GM23338 (cell line): ENCODE measurements at regions not wholly inside any gene's neighbourhood (a gene's known extent, or its start where the extent isn't known, plus 50 kb on each side); places are given as distances from the start of the nearest gene placed in this dataset.

Source experiments
- ATAC-seq: fragments of 200-7000 bp; cut with Tn5 transposase; 3 replicates; pipeline ENCODE4 v1.9.1; 2020
- DNase-seq: peaks from one replicate; pipeline ENCODE4 v3.0.0-alpha.2; 2015; ENCODE audit warnings: low spot score
- H2AFZ ChIP-seq: fragments of 200-600 bp; sonication (generic); 2 replicates; pipeline ENCODE4 v1.8.0; 2016; ENCODE audit warnings: antibody characterized with exemption, mild to moderate bottlenecking, moderate library complexity
- H3F3A ChIP-seq: fragments of 200-600 bp; sonication (generic); replicated peaks from 2 replicates; pipeline ENCODE4 v1.8.0; 2017; ENCODE audit warnings: antibody characterized with exemption, mixed run types, low read depth
- H3K27ac ChIP-seq: fragments of 200-600 bp; sonication (generic); 2 replicates; pipeline ENCODE4 v1.6.1; 2016; ENCODE audit warnings: low read depth
- H3K27me3 ChIP-seq: fragments of 200-600 bp; sonication (generic); 2 replicates; pipeline ENCODE4 v1.8.0; 2016; ENCODE audit warnings: mild to moderate bottlenecking, mixed run types, moderate library complexity; ENCODE audit not compliant: insufficient read depth
- H3K36me3 ChIP-seq: fragments of 200-600 bp; sonication (generic); 2 replicates; pipeline ENCODE4 v1.8.0; 2016; ENCODE audit warnings: mild to moderate bottlenecking; ENCODE audit not compliant: insufficient read depth
- H3K4me1 ChIP-seq: fragments of 200-600 bp; sonication (generic); 2 replicates; pipeline ENCODE4 v1.8.0; 2016; ENCODE audit warnings: mild to moderate bottlenecking, moderate library complexity; ENCODE audit not compliant: insufficient read depth
- H3K4me2 ChIP-seq: fragments of 200-600 bp; sonication (generic); 2 replicates; pipeline ENCODE4 v1.7.1; 2017; ENCODE audit warnings: mixed run types
- H3K4me3 ChIP-seq: fragments of 200-600 bp; sonication (generic); 2 replicates; pipeline ENCODE4 v1.6.1; 2016; ENCODE audit warnings: mixed run types
- H3K79me2 ChIP-seq: fragments of 200-600 bp; sonication (generic); replicated peaks from 2 replicates; pipeline ENCODE4 v1.8.0; 2017; ENCODE audit warnings: mild to moderate bottlenecking; ENCODE audit not compliant: insufficient read depth
- H3K9me2 ChIP-seq: fragments of 200-600 bp; sonication (generic); 2 replicates; pipeline ENCODE4 v1.8.0; 2017; ENCODE audit not compliant: insufficient read depth
- H4K20me1 ChIP-seq: fragments of 200-600 bp; sonication (generic); replicated peaks from 2 replicates; pipeline ENCODE4 v1.8.0; 2017; ENCODE audit warnings: mild to moderate bottlenecking; ENCODE audit not compliant: insufficient read depth
- H3K27ac Mint-ChIP-seq: 2 replicates; pipeline ENCODE4 v1.8.0; 2020; ENCODE audit warnings: inconsistent platforms, mild to moderate bottlenecking, moderate library complexity, mixed read lengths
- H3K27me3 Mint-ChIP-seq: 3 replicates; pipeline ENCODE4 v1.8.0; 2022; ENCODE audit warnings: low read depth, mild to moderate bottlenecking, moderate library complexity, mixed read lengths, inconsistent platforms; ENCODE audit not compliant: insufficient read depth, poor library complexity
- H3K36me3 Mint-ChIP-seq: 3 replicates; pipeline ENCODE4 v1.8.0; 2021; ENCODE audit warnings: low read depth, mild to moderate bottlenecking, inconsistent platforms, moderate library complexity, mixed read lengths
- H3K4me1 Mint-ChIP-seq: 3 replicates; pipeline ENCODE4 v1.8.0; 2020; ENCODE audit warnings: mild to moderate bottlenecking, inconsistent platforms, mixed read lengths
- H3K4me3 Mint-ChIP-seq: 3 replicates; pipeline ENCODE4 v1.8.0; 2021; ENCODE audit warnings: moderate library complexity, mild to moderate bottlenecking, inconsistent platforms, mixed read lengths
- H3K9me3 Mint-ChIP-seq: 3 replicates; pipeline ENCODE4 v1.8.0; 2020; ENCODE audit warnings: moderate library complexity, mild to moderate bottlenecking, inconsistent platforms, mixed read lengths
- CREB1 ChIP-seq: fragments of 250-450 bp; sonication (Bioruptor Pico); IDR thresholded peaks from 2 replicates; pipeline ENCODE4 v1.5.0; 2020; ENCODE audit warnings: low read depth, mild to moderate bottlenecking, moderate library complexity
- CTCF ChIP-seq, 2 experiments: fragments of 200-600 bp in 1 of 2; sonication (generic) in 1 of 2; conservative IDR thresholded peaks; 2 replicates each; pipeline versions ENCODE4 v1.5.1 to v1.6.1; 2016 to 2017; ENCODE audit warnings: antibody characterized with exemption in 2 of 2, low read depth in 2 of 2, mild to moderate bottlenecking in 2 of 2, moderate library complexity in 1 of 2
- EZH2 ChIP-seq: fragments of 200-600 bp; sonication (generic); IDR thresholded peaks from one replicate; pipeline ENCODE4 v1.8.0; 2017; ENCODE audit warnings: antibody characterized with exemption, mild to moderate bottlenecking, low read depth; ENCODE audit not compliant: unreplicated experiment
- EZH2phosphoT487 ChIP-seq: fragments of 200-600 bp; sonication (generic); IDR thresholded peaks from one replicate; pipeline ENCODE4 v1.8.1; 2018; ENCODE audit warnings: antibody characterized with exemption; ENCODE audit not compliant: unreplicated experiment
- JUNB ChIP-seq: IDR thresholded peaks from one replicate; pipeline ENCODE4 v1.6.1; 2016; ENCODE audit warnings: antibody characterized with exemption; ENCODE audit not compliant: unreplicated experiment
- NANOG ChIP-seq: IDR thresholded peaks from 2 replicates; pipeline ENCODE4 v1.6.1; 2016; ENCODE audit warnings: antibody characterized with exemption, borderline replicate concordance
- POLR2AphosphoS5 ChIP-seq: IDR thresholded peaks from 2 replicates; pipeline ENCODE4 v1.6.1; 2016; ENCODE audit warnings: antibody characterized with exemption, low read depth
- REST ChIP-seq: IDR thresholded peaks from one replicate; pipeline ENCODE4 v1.6.1; 2018; ENCODE audit warnings: antibody characterized with exemption; ENCODE audit not compliant: unreplicated experiment
- STAT1 ChIP-seq: IDR thresholded peaks from one replicate; pipeline ENCODE4 v1.6.1; 2016; ENCODE audit warnings: antibody characterized with exemption; ENCODE audit not compliant: unreplicated experiment
- ZNF114 ChIP-seq: fragments of 250-450 bp; sonication (Bioruptor Pico); IDR thresholded peaks from 2 replicates; pipeline ENCODE4 v1.5.0; 2020; ENCODE audit warnings: mild to moderate bottlenecking, moderate library complexity
- ZNF331 ChIP-seq: fragments of 250-450 bp; sonication (Bioruptor Pico); IDR thresholded peaks from 2 replicates; pipeline ENCODE4 v1.5.0; 2020; ENCODE audit warnings: low read depth, mild to moderate bottlenecking, moderate library complexity
- ZNF462 ChIP-seq: fragments of 250-450 bp; sonication (Bioruptor Pico); IDR thresholded peaks from 2 replicates; pipeline ENCODE4 v1.5.0; 2020; ENCODE audit warnings: mild to moderate bottlenecking, moderate library complexity
- TF ChIP-seq, protein P1 (sequence below): IDR thresholded peaks from 2 replicates; pipeline ENCODE4 v1.6.1; 2016; ENCODE audit warnings: antibody characterized with exemption

GRCh38 chrX:35557916-35558315, 240.2 kb upstream of the MAGEB16 start (continued):
- TF ChIP-seq, protein P1, sequence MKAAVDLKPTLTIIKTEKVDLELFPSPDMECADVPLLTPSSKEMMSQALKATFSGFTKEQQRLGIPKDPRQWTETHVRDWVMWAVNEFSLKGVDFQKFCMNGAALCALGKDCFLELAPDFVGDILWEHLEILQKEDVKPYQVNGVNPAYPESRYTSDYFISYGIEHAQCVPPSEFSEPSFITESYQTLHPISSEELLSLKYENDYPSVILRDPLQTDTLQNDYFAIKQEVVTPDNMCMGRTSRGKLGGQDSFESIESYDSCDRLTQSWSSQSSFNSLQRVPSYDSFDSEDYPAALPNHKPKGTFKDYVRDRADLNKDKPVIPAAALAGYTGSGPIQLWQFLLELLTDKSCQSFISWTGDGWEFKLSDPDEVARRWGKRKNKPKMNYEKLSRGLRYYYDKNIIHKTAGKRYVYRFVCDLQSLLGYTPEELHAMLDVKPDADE = no peak

- H3K4me3 Mint-ChIP-seq = no peak overlapping the region
- H3K27me3 Mint-ChIP-seq = no peaks in the 10 kb centered on the region
- no peak overlapping the region for H3K27ac Mint-ChIP-seq
- Histone ChIP-seq H3K27ac (no peak overlapping the region), H3K4me2 (no peak overlapping the region), H3K79me2 (no peaks in the 10 kb centered on the region), H3K27me3 (no peaks in the 10 kb centered on the region), H3K9me2 (no peaks in the 10 kb centered on the region), H4K20me1 (no peaks in the 10 kb centered on the region), H2AFZ (no peak overlapping the region), H3K36me3 (no peaks in the 10 kb centered on the region), H3K4me1 (peaks cover 14% of the 10 kb centered on the region; the same call in 1 of the 2 replicates), H3K4me3 (no peak overlapping the region), H3F3A (no peaks in the 10 kb centered on the region)
- no peak for ATAC-seq
- peaks cover 3% of the 10 kb centered on the region for H3K4me1 Mint-ChIP-seq
- no peak for DNase-seq
- no peaks in the 10 kb centered on the region for H3K9me3 Mint-ChIP-seq
- H3K36me3 Mint-ChIP-seq = no peaks in the 10 kb centered on the region
- TF ChIP-seq ZNF462 (CRISPR knock-in tag) (no peak), POLR2AphosphoS5 (no peak), JUNB (no peak), STAT1 (no peak), REST (no peak), NANOG (no peak), ZNF114 (CRISPR knock-in tag) (no peak), ZNF331 (CRISPR knock-in tag) (no peak), EZH2phosphoT487 (no peak), CTCF (conservative IDR thresholded peaks at IDR 0.05; ENCODE audit: low read depth in 2 of 2) (no peak), EZH2 (no peak), CREB1 (no peak)
Measured at GRCh38 chrX:35561985-35562384, 236.2 kb upstream of the MAGEB16 start.
